Endothelial cell (in vitro differentiated cells): ENCODE measurements at regions not wholly inside any gene's neighbourhood (a gene's known extent, or its start where the extent isn't known, plus 50 kb on each side); places are given as distances from the start of the nearest gene placed in this dataset.

ENCODE experiments used
- DNase-seq: peaks from one replicate; pipeline ENCODE4 v3.0.0; 2021; ENCODE audit warnings: low spot score
- H3K27ac Mint-ChIP-seq: one replicate; pipeline ENCODE4 v1.8.0; 2021; ENCODE audit warnings: mixed read lengths, inconsistent platforms; ENCODE audit not compliant: unreplicated experiment
- H3K27me3 Mint-ChIP-seq: one replicate; pipeline ENCODE4 v1.8.0; 2021; ENCODE audit warnings: mild to moderate bottlenecking, moderate library complexity, mixed read lengths, inconsistent platforms; ENCODE audit not compliant: unreplicated experiment
- H3K36me3 Mint-ChIP-seq: one replicate; pipeline ENCODE4 v1.8.0; 2021; ENCODE audit warnings: mild to moderate bottlenecking, low read depth, mixed read lengths, inconsistent platforms; ENCODE audit not compliant: unreplicated experiment
- H3K4me1 Mint-ChIP-seq: one replicate; pipeline ENCODE4 v1.8.0; 2021; ENCODE audit warnings: mild to moderate bottlenecking, mixed read lengths, inconsistent platforms; ENCODE audit not compliant: unreplicated experiment
- H3K4me3 Mint-ChIP-seq: one replicate; pipeline ENCODE4 v1.8.0; 2021; ENCODE audit warnings: mild to moderate bottlenecking, mixed read lengths, inconsistent platforms; ENCODE audit not compliant: unreplicated experiment
- H3K9me3 Mint-ChIP-seq: one replicate; pipeline ENCODE4 v1.8.0; 2021; ENCODE audit warnings: mixed read lengths, inconsistent platforms; ENCODE audit not compliant: unreplicated experiment
- CTCF ChIP-seq: fragments of 200-600 bp; sonication (generic); IDR thresholded peaks from one replicate; pipeline ENCODE4 v1.5.0; 2021; ENCODE audit warnings: antibody characterized with exemption; ENCODE audit not compliant: unreplicated experiment

- no peaks in the 10 kb centered on the region for H3K27me3 Mint-ChIP-seq
- no peak for TF ChIP-seq CTCF
- no peaks in the 10 kb centered on the region for H3K36me3 Mint-ChIP-seq
- H3K4me1 Mint-ChIP-seq = peaks cover 3% of the 10 kb centered on the region
- no peak overlapping the region for H3K27ac Mint-ChIP-seq
- no peak overlapping the region for H3K4me3 Mint-ChIP-seq
- DNase-seq = no peak
- H3K9me3 Mint-ChIP-seq = no peaks in the 10 kb centered on the region
These were observed 167.0 kb upstream of the PRPS1L1 start for GRCh38 chr7:18194616-18195015.

- Mint-ChIP-seq H3K9me3 (no peaks in the 10 kb centered on the region), H3K36me3 (no peaks in the 10 kb centered on the region), H3K27ac (no peak overlapping the region), H3K4me3 (no peak overlapping the region), H3K27me3 (no peaks in the 10 kb centered on the region), H3K4me1 (no peaks in the 10 kb centered on the region)
- no peak for TF ChIP-seq CTCF
- DNase-seq = no peak
These were observed 169.0 kb upstream of the PRPS1L1 start for GRCh38 chr7:18196638-18197037.

- Mint-ChIP-seq H3K4me1 (no peaks in the 10 kb centered on the region), H3K27me3 (no peaks in the 10 kb centered on the region), H3K36me3 (no peaks in the 10 kb centered on the region), H3K4me3 (no peak overlapping the region), H3K27ac (no peak overlapping the region), H3K9me3 (no peaks in the 10 kb centered on the region)
- no peak for TF ChIP-seq CTCF
- no peak for DNase-seq
These were observed 171.2 kb upstream of the PRPS1L1 start for GRCh38 chr7:18198868-18199267.

- H3K4me1 Mint-ChIP-seq = no peaks in the 10 kb centered on the region
- no peak for TF ChIP-seq CTCF
- DNase-seq = no peak
- H3K4me3 Mint-ChIP-seq = no peak overlapping the region
- no peak overlapping the region for H3K27ac Mint-ChIP-seq
- no peaks in the 10 kb centered on the region for H3K27me3 Mint-ChIP-seq
- no peaks in the 10 kb centered on the region for H3K9me3 Mint-ChIP-seq
- no peaks in the 10 kb centered on the region for H3K36me3 Mint-ChIP-seq
These were observed 172.6 kb upstream of the PRPS1L1 start for GRCh38 chr7:18200266-18200665.

- no peaks in the 10 kb centered on the region for H3K27me3 Mint-ChIP-seq
- no peak for TF ChIP-seq CTCF
- no peaks in the 10 kb centered on the region for H3K9me3 Mint-ChIP-seq
- no peak overlapping the region for H3K4me3 Mint-ChIP-seq
- H3K36me3 Mint-ChIP-seq = no peaks in the 10 kb centered on the region
- H3K4me1 Mint-ChIP-seq = no peaks in the 10 kb centered on the region
- no peak overlapping the region for H3K27ac Mint-ChIP-seq
- no peak for DNase-seq
These were observed 173.2 kb upstream of the PRPS1L1 start for GRCh38 chr7:18200855-18201254.
